HepG2 (cell line): ENCODE measurements at regions not wholly inside any gene's neighbourhood (a gene's known extent, or its start where the extent isn't known, plus 50 kb on each side); places are given as distances from the start of the nearest gene placed in this dataset.

ENCODE experiments used
- ATAC-seq: fragments of 200-7000 bp; cut with Tn5 transposase; 3 replicates; pipeline ENCODE4 v1.9.1; 2020; ENCODE audit warnings: mild to moderate bottlenecking, moderate library complexity
- BruUV-seq: library from RNA; stranded (reverse); fragments of 400-500 nt; replicated peaks from 2 replicates; lab custom pipeline; 2021; lab: Mats Ljungman, UMichigan
- CTCF ChIA-PET: fragments of 300-600 bp; formaldehyde crosslinking; extraction: SDS; loops from one replicate; lab custom pipeline; 2021; ENCODE audit warnings: low total read pairs, inconsistent platforms, low intra/inter-chr PET ratio; lab: Yijun Ruan, JAX
- POLR2A ChIA-PET: fragments of 350-600 bp; sonication (Branson Sonifier 250); formaldehyde crosslinking; loops from one replicate; lab custom pipeline; 2020; ENCODE audit warnings: antibody characterized with exemption, inconsistent platforms; lab: Yijun Ruan, JAX
- DNase-seq: peaks from one replicate; pipeline ENCODE4 v3.0.0-alpha.2; 2015; ENCODE audit warnings: low spot score
- FAIRE-seq: peaks from 3 replicates; lab custom pipeline; 2011; peaks lifted over from hg19 to GRCh38; lab: Jason Lieb, UNC
- H2AFZ ChIP-seq: one replicate; pipeline ENCODE4 v1.6.1; 2011; ENCODE audit warnings: low read length, inconsistent platforms
- H3K27ac ChIP-seq: fragments of 300-600 bp; 3 replicates; pipeline ENCODE4 v1.8.0; 2011; ENCODE audit warnings: mixed run types, mild to moderate bottlenecking, mixed read lengths, low read length, inconsistent platforms; ENCODE audit not compliant: insufficient read depth; ENCODE audit errors: extremely low read length
- H3K27me3 ChIP-seq, 2 experiments: fragments of 200-600 bp in 1 of 2; 2 replicates in 1 of 2; 3 replicates in 1 of 2; pipeline versions ENCODE4 v1.6.0 to v1.8.0; 2011; ENCODE audit warnings: low read length in 2 of 2, mild to moderate bottlenecking in 2 of 2, moderate library complexity in 2 of 2, inconsistent platforms in 1 of 2; ENCODE audit not compliant: insufficient read depth in 2 of 2, control insufficient read depth in 1 of 2
- H3K36me3 ChIP-seq, 2 experiments: fragments of 200-600 bp in 1 of 2; replicated peaks in 1 of 2; 2 replicates in 1 of 2; 3 replicates in 1 of 2; pipeline versions ENCODE4 v1.5.1 to v1.8.0; 2011; ENCODE audit warnings: low read length in 2 of 2, inconsistent platforms in 1 of 2; ENCODE audit not compliant: insufficient read depth in 2 of 2, control insufficient read depth in 1 of 2
- H3K4me1 ChIP-seq: 2 replicates; pipeline ENCODE4 v1.5.1; 2012; ENCODE audit warnings: low read length, inconsistent platforms; ENCODE audit not compliant: insufficient read depth
- H3K4me2 ChIP-seq: 2 replicates; pipeline ENCODE4 v1.6.0; 2011; ENCODE audit warnings: low read depth, low read length, inconsistent platforms
- H3K4me3 ChIP-seq, 3 experiments: fragments of 200-600 bp in 1 of 3; sonication (generic), shearing (Covaris generic) in 1 of 3; replicated peaks in 1 of 3; 2 replicates each; pipeline ENCODE4 v1.5.1; 2011 to 2016; ENCODE audit warnings: low read length in 3 of 3, inconsistent platforms in 2 of 3, low read depth in 2 of 3, mild to moderate bottlenecking in 2 of 3, control low read depth in 1 of 3, mixed read lengths in 1 of 3; ENCODE audit not compliant: insufficient read depth in 1 of 3
- H3K79me2 ChIP-seq: one replicate; pipeline ENCODE4 v1.6.1; 2011; ENCODE audit warnings: low read length, inconsistent platforms; ENCODE audit not compliant: insufficient read depth
- H3K9ac ChIP-seq: 2 replicates; pipeline ENCODE4 v1.6.0; 2011; ENCODE audit warnings: mild to moderate bottlenecking, low read depth, low read length, inconsistent platforms; ENCODE audit not compliant: insufficient read depth
- H3K9me3 ChIP-seq: 2 replicates; pipeline ENCODE4 v1.5.1; 2012; ENCODE audit warnings: mild to moderate bottlenecking, low read length
- H4K20me1 ChIP-seq: 2 replicates; pipeline ENCODE4 v1.6.0; 2011; ENCODE audit warnings: inconsistent platforms, mild to moderate bottlenecking, low read length, moderate library complexity; ENCODE audit not compliant: insufficient read depth
- CEBPB ChIP-seq: IDR thresholded peaks from 2 replicates; pipeline ENCODE4 v1.6.1; 2011; ENCODE audit warnings: low read depth, low read length, improper control_type of control experiment, borderline replicate concordance
- HMG20A ChIP-seq: IDR thresholded peaks from 2 replicates; pipeline ENCODE4 v1.6.1; 2016; ENCODE audit warnings: borderline replicate concordance
- JUND ChIP-seq: sonication (generic); formaldehyde crosslinking; IDR thresholded peaks from 2 replicates; pipeline ENCODE4 v1.8.0; 2022; ENCODE audit warnings: mild to moderate bottlenecking, missing genetic modification reagents
- KDM1A ChIP-seq: IDR thresholded peaks from 2 replicates; pipeline ENCODE4 v1.6.1; 2016; ENCODE audit warnings: missing compliant biosample characterization
- KLF16 ChIP-seq, 2 experiments: sonication (generic) in 1 of 2; formaldehyde crosslinking in 1 of 2; IDR thresholded peaks; 2 replicates each; pipeline versions ENCODE4 v1.6.1 to v1.8.0; 2016 to 2023; ENCODE audit warnings: missing genetic modification reagents in 2 of 2, missing compliant biosample characterization in 1 of 2
- SNRNP70 ChIP-seq: fragments of 200-400 bp; formaldehyde crosslinking; IDR thresholded peaks from 2 replicates; pipeline ENCODE4 v1.6.1; 2017; ENCODE audit warnings: mild to moderate bottlenecking, low read depth, low read length, moderate library complexity
- ZFP36L1 ChIP-seq: sonication (generic); formaldehyde crosslinking; IDR thresholded peaks from 2 replicates; pipeline ENCODE4 v1.8.0; 2022; ENCODE audit warnings: mild to moderate bottlenecking, missing genetic modification reagents, moderate library complexity
- WGBS: methylation state at CpG from one replicate; pipeline ENCODE4 v1.1.6; 2017; ENCODE audit warnings: low lambda C conversion rate; 5-methylcytosine and 5-hydroxymethylcytosine counted together
- in situ Hi-C: cut with HindIII; loops from 2 replicates; pipeline ENCODE4 v1.10.0; 2017; ENCODE audit warnings: low pct_unique_long_range_greater_than_20kb; ENCODE audit not compliant: extremely low pct_ligation_motif_present
- intact Hi-C: fragments of 100-400 bp; cut with micrococcal nuclease; formaldehyde crosslinking; loops from one replicate; pipeline ENCODE4 v1.10.0; 2022; ENCODE audit not compliant: unreplicated experiment
- TF ChIP-seq, protein P1 (sequence below): IDR thresholded peaks from 2 replicates; pipeline ENCODE4 v1.6.1; 2018; ENCODE audit warnings: missing genetic modification reagents, mild to moderate bottlenecking, missing compliant biosample characterization
- TF ChIP-seq, protein P2 (sequence below): sonication (generic); formaldehyde crosslinking; IDR thresholded peaks from 2 replicates; pipeline ENCODE4 v1.8.1; 2023; ENCODE audit warnings: mild to moderate bottlenecking, missing genetic modification reagents
- TF ChIP-seq, protein P3 (sequence below): sonication (generic); formaldehyde crosslinking; IDR thresholded peaks from 2 replicates; pipeline ENCODE4 v1.5.1; 2020; ENCODE audit warnings: mild to moderate bottlenecking, moderate library complexity, missing genetic modification reagents
- TF ChIP-seq, protein P4 (sequence below): IDR thresholded peaks from 2 replicates; pipeline ENCODE4 v1.4.0; 2020; ENCODE audit warnings: mild to moderate bottlenecking, missing genetic modification reagents

DNA sequence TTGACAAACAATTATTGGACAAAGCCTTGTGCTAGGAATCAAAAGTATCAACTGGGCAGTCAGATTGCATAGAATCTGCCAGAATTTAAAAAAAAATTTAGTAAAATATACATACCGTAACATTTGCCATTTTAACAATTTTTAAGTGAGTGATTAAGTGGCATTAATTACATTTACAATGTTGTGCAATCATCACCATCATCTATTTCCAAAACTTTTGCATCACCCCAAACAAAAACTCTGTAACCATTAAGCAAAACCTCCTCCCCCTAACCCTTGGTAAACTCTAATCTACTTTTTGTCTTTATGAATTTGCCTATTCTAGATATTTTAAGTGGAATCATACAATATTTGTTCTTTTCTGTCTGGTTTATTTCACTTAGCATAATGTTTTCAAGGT lies 182.8 kb downstream of the LMO4 start:
- ATAC-seq, result no peak
- Histone ChIP-seq H3K4me3 (no peak overlapping the region), H3K4me2 (no peak overlapping the region), H4K20me1 (no peaks in the 10 kb centered on the region), H3K36me3 (no peaks in the 10 kb centered on the region), H3K9ac (no peak overlapping the region), H3K9me3 (no peaks in the 10 kb centered on the region)
- FAIRE-seq, result no peak
- POLR2A ChIA-PET, result no interaction called here
- TF ChIP-seq KLF16 (CRISPR knock-in tag; IDR thresholded peaks at IDR 0.05) (no peak), CEBPB (peak; percentile 26; the same call in 1 of the 2 replicates)
- TF ChIP-seq, all 625 proteins: peak for 1
- no peaks in the 10 kb centered on the region for H3K27me3 ChIP-seq
- no peak for DNase-seq
- WGBS, result 0% methylated on average over 1 of the region's 1 CpG
- H3K27ac ChIP-seq, result no peak overlapping the region
- H3K4me1 ChIP-seq, result no peaks in the 10 kb centered on the region
- BruUV-seq, result no TSS peak
- no peak overlapping the region for H2AFZ ChIP-seq
- in situ Hi-C loops (no loop called here), intact Hi-C loops (no loop called here)
- CTCF ChIA-PET, result no interaction called here
- no peaks in the 10 kb centered on the region for H3K79me2 ChIP-seq

DNA sequence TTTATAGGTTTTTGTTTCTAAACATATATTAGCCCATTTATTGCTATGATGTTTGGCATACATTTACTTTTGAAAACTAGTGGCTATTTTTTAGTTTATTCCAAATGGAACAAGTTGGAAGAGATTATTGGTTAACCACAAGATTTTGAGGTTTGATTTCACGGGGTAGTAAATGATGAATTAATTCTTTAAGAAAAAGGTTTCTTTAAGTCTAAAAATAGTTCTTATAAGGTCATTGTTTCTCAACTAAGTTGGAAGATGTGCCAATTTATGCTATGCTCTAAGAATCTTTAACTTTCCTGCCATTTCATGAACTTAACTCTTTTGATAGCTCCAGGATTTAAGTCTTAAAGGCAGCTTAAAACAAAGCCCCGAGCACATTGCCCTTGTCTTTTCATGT lies 183.8 kb downstream of the LMO4 start:
- H3K9me3 ChIP-seq, result no peaks in the 10 kb centered on the region
- no peaks in the 10 kb centered on the region for H3K36me3 ChIP-seq
- H3K4me2 ChIP-seq, result no peak overlapping the region
- BruUV-seq, result no TSS peak
- no peaks in the 10 kb centered on the region for H3K27me3 ChIP-seq
- intact Hi-C loops (no loop called here), in situ Hi-C loops (no loop called here)
- ChIA-PET CTCF (no interaction called here), POLR2A (no interaction called here)
- no peaks in the 10 kb centered on the region for H3K79me2 ChIP-seq
- ATAC-seq (no peak), DNase-seq (no peak), FAIRE-seq (no peak)
- H4K20me1 ChIP-seq, result no peaks in the 10 kb centered on the region
- H2AFZ ChIP-seq, result no peak overlapping the region
- H3K9ac ChIP-seq, result no peak overlapping the region
- 18% methylated on average over 2 of the region's 2 CpGs for WGBS
- no peaks in the 10 kb centered on the region for H3K4me1 ChIP-seq
- no peak overlapping the region for H3K27ac ChIP-seq
- no peak overlapping the region for H3K4me3 ChIP-seq
- TF ChIP-seq, protein P1, sequence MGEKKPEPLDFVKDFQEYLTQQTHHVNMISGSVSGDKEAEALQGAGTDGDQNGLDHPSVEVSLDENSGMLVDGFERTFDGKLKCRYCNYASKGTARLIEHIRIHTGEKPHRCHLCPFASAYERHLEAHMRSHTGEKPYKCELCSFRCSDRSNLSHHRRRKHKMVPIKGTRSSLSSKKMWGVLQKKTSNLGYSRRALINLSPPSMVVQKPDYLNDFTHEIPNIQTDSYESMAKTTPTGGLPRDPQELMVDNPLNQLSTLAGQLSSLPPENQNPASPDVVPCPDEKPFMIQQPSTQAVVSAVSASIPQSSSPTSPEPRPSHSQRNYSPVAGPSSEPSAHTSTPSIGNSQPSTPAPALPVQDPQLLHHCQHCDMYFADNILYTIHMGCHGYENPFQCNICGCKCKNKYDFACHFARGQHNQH (CRISPR knock-in tag), result no peak
- no peak for TF ChIP-seq JUND (CRISPR knock-in tag)
- TF ChIP-seq, protein P2, sequence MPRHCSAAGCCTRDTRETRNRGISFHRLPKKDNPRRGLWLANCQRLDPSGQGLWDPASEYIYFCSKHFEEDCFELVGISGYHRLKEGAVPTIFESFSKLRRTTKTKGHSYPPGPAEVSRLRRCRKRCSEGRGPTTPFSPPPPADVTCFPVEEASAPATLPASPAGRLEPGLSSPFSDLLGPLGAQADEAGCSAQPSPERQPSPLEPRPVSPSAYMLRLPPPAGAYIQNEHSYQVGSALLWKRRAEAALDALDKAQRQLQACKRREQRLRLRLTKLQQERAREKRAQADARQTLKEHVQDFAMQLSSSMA (CRISPR knock-in tag), result no peak
- TF ChIP-seq SNRNP70, result no peak
- TF ChIP-seq, protein P3, sequence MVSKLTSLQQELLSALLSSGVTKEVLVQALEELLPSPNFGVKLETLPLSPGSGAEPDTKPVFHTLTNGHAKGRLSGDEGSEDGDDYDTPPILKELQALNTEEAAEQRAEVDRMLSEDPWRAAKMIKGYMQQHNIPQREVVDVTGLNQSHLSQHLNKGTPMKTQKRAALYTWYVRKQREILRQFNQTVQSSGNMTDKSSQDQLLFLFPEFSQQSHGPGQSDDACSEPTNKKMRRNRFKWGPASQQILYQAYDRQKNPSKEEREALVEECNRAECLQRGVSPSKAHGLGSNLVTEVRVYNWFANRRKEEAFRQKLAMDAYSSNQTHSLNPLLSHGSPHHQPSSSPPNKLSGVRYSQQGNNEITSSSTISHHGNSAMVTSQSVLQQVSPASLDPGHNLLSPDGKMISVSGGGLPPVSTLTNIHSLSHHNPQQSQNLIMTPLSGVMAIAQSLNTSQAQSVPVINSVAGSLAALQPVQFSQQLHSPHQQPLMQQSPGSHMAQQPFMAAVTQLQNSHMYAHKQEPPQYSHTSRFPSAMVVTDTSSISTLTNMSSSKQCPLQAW, result no peak
- TF ChIP-seq, protein P4, sequence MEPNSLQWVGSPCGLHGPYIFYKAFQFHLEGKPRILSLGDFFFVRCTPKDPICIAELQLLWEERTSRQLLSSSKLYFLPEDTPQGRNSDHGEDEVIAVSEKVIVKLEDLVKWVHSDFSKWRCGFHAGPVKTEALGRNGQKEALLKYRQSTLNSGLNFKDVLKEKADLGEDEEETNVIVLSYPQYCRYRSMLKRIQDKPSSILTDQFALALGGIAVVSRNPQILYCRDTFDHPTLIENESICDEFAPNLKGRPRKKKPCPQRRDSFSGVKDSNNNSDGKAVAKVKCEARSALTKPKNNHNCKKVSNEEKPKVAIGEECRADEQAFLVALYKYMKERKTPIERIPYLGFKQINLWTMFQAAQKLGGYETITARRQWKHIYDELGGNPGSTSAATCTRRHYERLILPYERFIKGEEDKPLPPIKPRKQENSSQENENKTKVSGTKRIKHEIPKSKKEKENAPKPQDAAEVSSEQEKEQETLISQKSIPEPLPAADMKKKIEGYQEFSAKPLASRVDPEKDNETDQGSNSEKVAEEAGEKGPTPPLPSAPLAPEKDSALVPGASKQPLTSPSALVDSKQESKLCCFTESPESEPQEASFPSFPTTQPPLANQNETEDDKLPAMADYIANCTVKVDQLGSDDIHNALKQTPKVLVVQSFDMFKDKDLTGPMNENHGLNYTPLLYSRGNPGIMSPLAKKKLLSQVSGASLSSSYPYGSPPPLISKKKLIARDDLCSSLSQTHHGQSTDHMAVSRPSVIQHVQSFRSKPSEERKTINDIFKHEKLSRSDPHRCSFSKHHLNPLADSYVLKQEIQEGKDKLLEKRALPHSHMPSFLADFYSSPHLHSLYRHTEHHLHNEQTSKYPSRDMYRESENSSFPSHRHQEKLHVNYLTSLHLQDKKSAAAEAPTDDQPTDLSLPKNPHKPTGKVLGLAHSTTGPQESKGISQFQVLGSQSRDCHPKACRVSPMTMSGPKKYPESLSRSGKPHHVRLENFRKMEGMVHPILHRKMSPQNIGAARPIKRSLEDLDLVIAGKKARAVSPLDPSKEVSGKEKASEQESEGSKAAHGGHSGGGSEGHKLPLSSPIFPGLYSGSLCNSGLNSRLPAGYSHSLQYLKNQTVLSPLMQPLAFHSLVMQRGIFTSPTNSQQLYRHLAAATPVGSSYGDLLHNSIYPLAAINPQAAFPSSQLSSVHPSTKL, result no peak
- TF ChIP-seq HMG20A (CRISPR knock-in tag), result no peak
- no peak for TF ChIP-seq ZFP36L1
- no peak for TF ChIP-seq KDM1A (CRISPR knock-in tag)
